ENCODE measurements at regions not wholly inside any gene's neighbourhood (a gene's known extent, or its start where the extent isn't known, plus 50 kb on each side); places are given as distances from the start of the nearest gene placed in this dataset.

- WGBS, 2 donors: 77 to 93% methylated on average over 6 of the region's 6 CpGs
- no peak overlapping the region for H3K27ac ChIP-seq
- TF ChIP-seq CTCF (IDR thresholded peaks at IDR 0.05) (no peak), POLR2A (IDR thresholded peaks at IDR 0.05) (no peak)
- H3K9me3 ChIP-seq: no peaks in the 10 kb centered on the region
- no peak overlapping the region for H3K4me3 ChIP-seq
- intact Hi-C loops (cut with DNase I; ENCODE audit: low total_unique reads): no loop called here
- no peaks in the 10 kb centered on the region for H3K36me3 ChIP-seq (ENCODE audit: low read depth, missing control alignments)
- no peak for DNase-seq
- no peaks in the 10 kb centered on the region for H3K27me3 ChIP-seq
- H3K4me1 ChIP-seq: no peaks in the 10 kb centered on the region
Observed at GRCh38 chr13:21946964-21947363, 276.1 kb downstream of the FGF9 start.

- no peaks in the 10 kb centered on the region for H3K36me3 ChIP-seq (ENCODE audit: low read depth, missing control alignments)
- no peaks in the 10 kb centered on the region for H3K4me1 ChIP-seq
- no peak for TF ChIP-seq CTCF (IDR thresholded peaks at IDR 0.05)
- TF ChIP-seq POLR2A (IDR thresholded peaks at IDR 0.05): no peak
- H3K27me3 ChIP-seq: no peaks in the 10 kb centered on the region
- H3K9me3 ChIP-seq: no peaks in the 10 kb centered on the region
- WGBS, 2 donors: 61 to 77% methylated on average over 9 to 10 of the region's 15 CpGs
- H3K4me3 ChIP-seq: no peak overlapping the region
- no peak for DNase-seq
- H3K27ac ChIP-seq: no peak overlapping the region
- intact Hi-C loops (cut with DNase I; ENCODE audit: low total_unique reads): no loop called here
Observed at GRCh38 chr13:21948769-21949474, 278.0 kb downstream of the FGF9 start.

GRCh38 chr13:21949818-21950429, 279.1 kb downstream of the FGF9 start:
- no peaks in the 10 kb centered on the region for H3K4me1 ChIP-seq
- no peaks in the 10 kb centered on the region for H3K9me3 ChIP-seq
- WGBS, 2 donors: 46 to 65% methylated on average over 6 of the region's 6 CpGs
- H3K36me3 ChIP-seq (ENCODE audit: low read depth, missing control alignments): no peaks in the 10 kb centered on the region
- TF ChIP-seq CTCF (IDR thresholded peaks at IDR 0.05) (no peak), POLR2A (IDR thresholded peaks at IDR 0.05) (no peak)
- no peak for DNase-seq
- no peak overlapping the region for H3K27ac ChIP-seq
- no peaks in the 10 kb centered on the region for H3K27me3 ChIP-seq
- no peak overlapping the region for H3K4me3 ChIP-seq
- intact Hi-C loops (cut with DNase I; ENCODE audit: low total_unique reads): no loop called here

- DNase-seq: no peak
- TF ChIP-seq POLR2A (IDR thresholded peaks at IDR 0.05) (no peak), CTCF (IDR thresholded peaks at IDR 0.05) (no peak)
- intact Hi-C loops (cut with DNase I; ENCODE audit: low total_unique reads): no loop called here
- Histone ChIP-seq H3K36me3 (ENCODE audit: low read depth, missing control alignments) (no peaks in the 10 kb centered on the region), H3K27ac (no peak overlapping the region), H3K4me1 (no peaks in the 10 kb centered on the region), H3K9me3 (no peaks in the 10 kb centered on the region), H3K27me3 (no peaks in the 10 kb centered on the region), H3K4me3 (no peak overlapping the region)
- WGBS, 2 donors: 88 to 96% methylated on average over 1 of the region's 1 CpG
Observed at GRCh38 chr13:21956666-21957065, 285.8 kb downstream of the FGF9 start.

DNA sequence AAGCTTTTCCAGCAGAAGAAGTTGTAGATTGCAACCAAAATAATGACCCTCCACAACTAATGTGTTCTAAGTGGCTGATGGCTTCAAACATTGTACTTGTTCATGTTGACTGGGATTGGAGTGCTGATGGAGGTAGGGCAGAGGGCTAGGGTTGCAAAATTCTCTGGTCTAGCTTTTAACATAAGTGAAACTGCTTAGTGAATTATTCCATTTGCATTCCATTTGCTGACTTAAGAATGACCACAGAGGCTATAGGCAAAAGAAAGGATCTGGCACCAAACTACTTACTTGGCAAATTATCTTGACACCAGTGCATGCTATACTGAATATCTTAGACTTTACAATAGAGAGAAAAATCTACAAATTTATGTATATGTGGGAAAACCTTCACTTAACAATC, 287.0 kb downstream of the FGF9 start:
- no peaks in the 10 kb centered on the region for H3K9me3 ChIP-seq
- no peak for DNase-seq
- H3K4me1 ChIP-seq: no peaks in the 10 kb centered on the region
- H3K27ac ChIP-seq: no peak overlapping the region
- TF ChIP-seq POLR2A (IDR thresholded peaks at IDR 0.05): no peak
- no peak for TF ChIP-seq CTCF (IDR thresholded peaks at IDR 0.05)
- H3K36me3 ChIP-seq (ENCODE audit: low read depth, missing control alignments): no peaks in the 10 kb centered on the region
- no peak overlapping the region for H3K4me3 ChIP-seq
- no peaks in the 10 kb centered on the region for H3K27me3 ChIP-seq
- intact Hi-C loops (cut with DNase I; ENCODE audit: low total_unique reads): no loop called here

Measured in testis (tissue), 2 donors.